H1 (cell line): ENCODE measurements at regions not wholly inside any gene's neighbourhood (a gene's known extent, or its start where the extent isn't known, plus 50 kb on each side); places are given as distances from the start of the nearest gene placed in this dataset.
A peak's percentile ranks its signal among the peaks of the same experiment; 100 is the strongest.

Source experiments
- CTCF ChIA-PET: fragments of 300-600 bp; sonication (Branson Sonifier 250); formaldehyde crosslinking; loops from one replicate; lab custom pipeline; 2021; ENCODE audit not compliant: partially characterized antibody; lab: Charles Lee
- POLR2A ChIA-PET: fragments of 300-600 bp; sonication (Branson Sonifier 250); formaldehyde crosslinking; loops from one replicate; lab custom pipeline; 2021; ENCODE audit warnings: inconsistent platforms; ENCODE audit not compliant: partially characterized antibody; lab: Charles Lee
- DNase-seq, 2 experiments: peaks; one replicate each; pipeline versions ENCODE4 v3.0.0 to v3.0.0-alpha.2; 2010 to 2022; ENCODE audit warnings: low spot score in 2 of 2, low read depth in 1 of 2, mixed read lengths in 1 of 2
- FAIRE-seq: peaks from 2 replicates; lab custom pipeline; 2011; peaks lifted over from hg19 to GRCh38; lab: Jason Lieb, UNC
- H2AFZ ChIP-seq: 2 replicates; pipeline ENCODE4 v1.8.1; 2012; ENCODE audit warnings: low read length, inconsistent platforms
- H2AK5ac ChIP-seq: 2 replicates; pipeline ENCODE4 v1.6.1; 2013; ENCODE audit warnings: low read depth, low read length
- H2BK120ac ChIP-seq: replicated peaks from 2 replicates; pipeline ENCODE3; 2013; ENCODE audit warnings: low read depth, low read length, inconsistent platforms
- H2BK12ac ChIP-seq: 2 replicates; pipeline ENCODE4 v1.6.1; 2013; ENCODE audit warnings: low read depth, low read length
- H2BK15ac ChIP-seq: 2 replicates; pipeline ENCODE4 v1.6.1; 2013; ENCODE audit warnings: low read length
- H2BK20ac ChIP-seq: 2 replicates; pipeline ENCODE4 v1.6.1; 2013; ENCODE audit warnings: low read length
- H2BK5ac ChIP-seq: 2 replicates; pipeline ENCODE4 v1.6.1; 2013; ENCODE audit warnings: low read depth, low read length
- H3K14ac ChIP-seq: 2 replicates; pipeline ENCODE4 v1.6.1; 2013; ENCODE audit warnings: inconsistent platforms; ENCODE audit not compliant: insufficient read length
- H3K18ac ChIP-seq: 2 replicates; pipeline ENCODE4 v1.6.1; 2013; ENCODE audit warnings: low read length; ENCODE audit errors: extremely low read depth
- H3K23ac ChIP-seq: 2 replicates; pipeline ENCODE4 v1.6.1; 2013; ENCODE audit warnings: inconsistent platforms; ENCODE audit not compliant: insufficient read length
- H3K23me2 ChIP-seq: 2 replicates; pipeline ENCODE4 v1.6.1; 2013; ENCODE audit warnings: low read depth, low read length
- H3K27ac ChIP-seq: 2 replicates; pipeline ENCODE4 v1.6.1; 2011; ENCODE audit warnings: low read depth, low read length, inconsistent platforms
- H3K27me3 ChIP-seq, 4 experiments: replicated peaks in 1 of 4; 1 replicate in 1 of 4; 2 replicates in 3 of 4; pipeline versions ENCODE4 v1.6.1 to v1.8.1; 2011 to 2013; ENCODE audit warnings: low read length in 3 of 4, mild to moderate bottlenecking in 3 of 4, inconsistent platforms in 2 of 4, mixed read lengths in 2 of 4, moderate library complexity in 1 of 4; ENCODE audit not compliant: control insufficient read depth in 3 of 4, insufficient read depth in 3 of 4; ENCODE audit errors: extremely low read depth in 1 of 4
- H3K36me3 ChIP-seq, 4 experiments: 2 replicates each; pipeline versions ENCODE4 v1.6.1 to v1.8.1; 2011 to 2013; ENCODE audit warnings: mild to moderate bottlenecking in 4 of 4, low read length in 3 of 4, moderate library complexity in 2 of 4, control low read depth in 1 of 4, inconsistent platforms in 1 of 4; ENCODE audit not compliant: insufficient read depth in 4 of 4, control insufficient read depth in 2 of 4
- H3K4ac ChIP-seq: replicated peaks from 2 replicates; pipeline ENCODE3; 2013; ENCODE audit warnings: low read length, low read depth, mixed read lengths, inconsistent platforms; ENCODE audit not compliant: insufficient read length
- H3K4me1 ChIP-seq, 4 experiments: replicated peaks in 1 of 4; 1 replicate in 1 of 4; 2 replicates in 3 of 4; pipeline versions ENCODE4 v1.6.1 to v1.8.1; 2011 to 2013; ENCODE audit warnings: low read length in 3 of 4, inconsistent platforms in 2 of 4, mixed read lengths in 1 of 4; ENCODE audit not compliant: insufficient read depth in 4 of 4, control insufficient read depth in 3 of 4
- H3K4me2 ChIP-seq, 2 experiments: 2 replicates each; pipeline versions ENCODE4 v1.6.1 to v1.8.1; 2011 to 2013; ENCODE audit warnings: low read depth in 2 of 2, low read length in 2 of 2, control low read depth in 1 of 2, inconsistent platforms in 1 of 2, mild to moderate bottlenecking in 1 of 2; ENCODE audit not compliant: insufficient read depth in 1 of 2
- H3K4me3 ChIP-seq, 4 experiments: fragments of 200-600, 300-600 bp in 1 of 4; sonication (generic), shearing (Covaris generic), sonication (Bioruptor Twin) in 1 of 4; 2 replicates each; pipeline versions ENCODE4 v1.5.1 to v1.8.1; 2011 to 2016; ENCODE audit warnings: low read length in 4 of 4, low read depth in 3 of 4, control low read depth in 2 of 4, inconsistent platforms in 2 of 4, mild to moderate bottlenecking in 2 of 4, mixed read lengths in 1 of 4, moderate library complexity in 1 of 4; ENCODE audit not compliant: insufficient read depth in 2 of 4; ENCODE audit errors: extremely low read depth in 1 of 4
- H3K56ac ChIP-seq: replicated peaks from 2 replicates; pipeline ENCODE3; 2013; ENCODE audit warnings: low read depth, mild to moderate bottlenecking, mixed read lengths, low read length, inconsistent platforms; ENCODE audit not compliant: insufficient read length
- H3K79me1 ChIP-seq: 2 replicates; pipeline ENCODE4 v1.6.1; 2013; ENCODE audit warnings: low read depth, low read length, control low read depth
- H3K79me2 ChIP-seq, 2 experiments: 2 replicates each; pipeline versions ENCODE4 v1.6.1 to v1.8.1; 2012 to 2013; ENCODE audit warnings: low read length in 2 of 2, mild to moderate bottlenecking in 2 of 2, inconsistent platforms in 1 of 2; ENCODE audit not compliant: insufficient read depth in 2 of 2, control insufficient read depth in 1 of 2
- H3K9ac ChIP-seq, 4 experiments: replicated peaks in 1 of 4; 1 replicate in 1 of 4; 2 replicates in 3 of 4; pipeline versions ENCODE4 v1.6.1 to v1.8.1; 2011 to 2013; ENCODE audit warnings: low read depth in 3 of 4, low read length in 3 of 4, control low read depth in 2 of 4, mild to moderate bottlenecking in 2 of 4, moderate library complexity in 2 of 4, inconsistent platforms in 1 of 4; ENCODE audit errors: extremely low read depth in 1 of 4
- H3K9me3 ChIP-seq, 2 experiments: 2 replicates each; pipeline versions ENCODE4 v1.6.1 to v1.8.1; 2012 to 2013; ENCODE audit warnings: mild to moderate bottlenecking in 2 of 2, moderate library complexity in 2 of 2, control low read depth in 1 of 2, inconsistent platforms in 1 of 2, low read depth in 1 of 2, low read length in 1 of 2, mixed read lengths in 1 of 2; ENCODE audit not compliant: insufficient read depth in 2 of 2
- H4K20me1 ChIP-seq, 2 experiments: replicated peaks in 1 of 2; 2 replicates each; pipeline versions ENCODE3 to v1.8.1; 2011 to 2013; ENCODE audit warnings: inconsistent platforms in 2 of 2, low read length in 2 of 2, mild to moderate bottlenecking in 1 of 2; ENCODE audit not compliant: insufficient read depth in 2 of 2, control insufficient read depth in 1 of 2
- H4K5ac ChIP-seq: 2 replicates; pipeline ENCODE4 v1.6.1; 2013; ENCODE audit warnings: low read length, low read depth, mixed read lengths, inconsistent platforms; ENCODE audit not compliant: insufficient read length
- H4K8ac ChIP-seq: 2 replicates; pipeline ENCODE4 v1.8.0; 2013; ENCODE audit warnings: mild to moderate bottlenecking, moderate library complexity, low read length, inconsistent platforms; ENCODE audit not compliant: insufficient read depth; ENCODE audit errors: extremely low read depth
- H4K91ac ChIP-seq: replicated peaks from 2 replicates; pipeline ENCODE3; 2013; ENCODE audit warnings: low read length, mixed read lengths, inconsistent platforms; ENCODE audit not compliant: insufficient read length
- BRCA1 ChIP-seq: IDR thresholded peaks from 2 replicates; pipeline ENCODE4 v1.6.1; 2012; ENCODE audit warnings: low read depth, low read length, improper control_type of control experiment
- HDAC2 ChIP-seq, 2 experiments: fragments of 300-600 bp in 1 of 2; sonication (generic) in 1 of 2; IDR thresholded peaks; 2 replicates each; pipeline ENCODE4 v1.6.1; 2011 to 2012; ENCODE audit warnings: low read depth in 2 of 2, low read length in 2 of 2, mild to moderate bottlenecking in 2 of 2, moderate library complexity in 2 of 2, borderline replicate concordance in 1 of 2, inconsistent platforms in 1 of 2
- MAX ChIP-seq: IDR thresholded peaks from 2 replicates; pipeline ENCODE4 v1.6.1; 2012; ENCODE audit warnings: inconsistent platforms
- TAF7 ChIP-seq: optimal IDR thresholded peaks from 2 replicates; pipeline ENCODE3; 2011; ENCODE audit warnings: low read depth, mild to moderate bottlenecking, inconsistent platforms, low read length, moderate library complexity, borderline replicate concordance
- WGBS, 2 experiments: shearing (Covaris generic) in 1 of 2; methylation state at CpG; one replicate each; pipeline versions ENCODE4 v1.1.6 to v1.1.7; 2013 to 2015; ENCODE audit warnings: low lambda C conversion rate in 2 of 2, mixed read lengths in 2 of 2, inconsistent platforms in 1 of 2, low coverage in 1 of 2, missing lambda C conversion rate in 1 of 2; ENCODE audit not compliant: insufficient replicate concordance in 2 of 2, insufficient coverage in 1 of 2, insufficient read length in 1 of 2; ENCODE audit errors: extremely low coverage in 1 of 2, missing lambda C conversion rate in 1 of 2; 5-methylcytosine and 5-hydroxymethylcytosine counted together

- Histone ChIP-seq H3K18ac (no peak overlapping the region), H2AFZ (0 out of 2 replicates have a peak overlapping the region, but pooled peaks have one; percentile 17), H3K4ac (no peak overlapping the region), H4K20me1 (no peaks in the 10 kb centered on the region), H2BK120ac (no peak overlapping the region), H2AK5ac (no peak overlapping the region), H3K9ac (peak overlapping the region in 1 of 4 experiments; percentile 34; a peak in 1 of 7 replicates), H4K91ac (no peak overlapping the region), H3K9me3 (no peaks in the 10 kb centered on the region), H2BK12ac (no peak overlapping the region), H2BK20ac (no peak overlapping the region), H3K4me2 (no peak overlapping the region), H2BK5ac (no peak overlapping the region), H3K14ac (no peak overlapping the region), H3K56ac (no peak overlapping the region), H3K23me2 (no peaks in the 10 kb centered on the region), H3K79me1 (no peaks in the 10 kb centered on the region), H3K79me2 (no peaks in the 10 kb centered on the region), H3K4me1 (no peaks in the 10 kb centered on the region), H3K27me3 (no peaks in the 10 kb centered on the region), H3K36me3 (no peaks in the 10 kb centered on the region), H4K5ac (no peak overlapping the region), H2BK15ac (no peak overlapping the region), H3K27ac (no peak overlapping the region), H3K4me3 (no peak overlapping the region), H3K23ac (no peak overlapping the region), H4K8ac (no peak overlapping the region)
- ChIA-PET CTCF (interaction anchor here (1.4 kb wide), 1 partner anchor 10 kb away, joined by 9 read pairs; no protein-coding TSS in a partner anchor), POLR2A (no interaction called here)
- DNase-seq (no peak), FAIRE-seq (no peak)
- WGBS, 2 experiments, result 87% methylated on average over 6 of the region's 6 CpGs; no CpG with 5 or more reads in 1 of the 2 experiments
- TF ChIP-seq HDAC2 (IDR thresholded peaks at IDR 0.05; ENCODE audit: borderline replicate concordance in 1 of 2, low read depth in 2 of 2, low read length in 2 of 2) (no peak), TAF7 (no peak), MAX (no peak), BRCA1 (no peak)
Observed at GRCh38 chr2:182522405-182522896, 95.6 kb upstream of the PDE1A start.
